GM21390 (cell line): ENCODE measurements at regions not wholly inside any gene's neighbourhood (a gene's known extent, or its start where the extent isn't known, plus 50 kb on each side); places are given as distances from the start of the nearest gene placed in this dataset.

ENCODE experiments used
- ATAC-seq: cut with Tn5 transposase; IDR thresholded peaks from one replicate; pipeline ENCODE4 v1.9.1; 2021; ENCODE audit not compliant: unreplicated experiment

- no peak for ATAC-seq
These were observed 1435.7 kb downstream of the UQCRFS1 start for GRCh38 chr19:27777242-27777641.

- no peak for ATAC-seq
These were observed 1436.4 kb downstream of the UQCRFS1 start for GRCh38 chr19:27776524-27776923.

- no peak for ATAC-seq
These were observed 1436.9 kb downstream of the UQCRFS1 start for GRCh38 chr19:27776020-27776419.

- ATAC-seq = no peak
These were observed 1437.6 kb downstream of the UQCRFS1 start for GRCh38 chr19:27775395-27775794.

GRCh38 chr19:27774827-27775226 lies 1438.1 kb downstream of the UQCRFS1 start:
- ATAC-seq = no peak

GRCh38 chr19:27774337-27774736 lies 1438.6 kb downstream of the UQCRFS1 start:
- no peak for ATAC-seq

GRCh38 chr19:27773318-27774094 lies 1439.4 kb downstream of the UQCRFS1 start:
- ATAC-seq = no peak

- no peak for ATAC-seq
These were observed 1440.9 kb downstream of the UQCRFS1 start for GRCh38 chr19:27772059-27772458.

GRCh38 chr19:27770095-27770494 lies 1442.9 kb downstream of the UQCRFS1 start:
- ATAC-seq = no peak

GRCh38 chr19:27767234-27767633 lies 1445.7 kb downstream of the UQCRFS1 start:
- ATAC-seq = no peak

GRCh38 chr19:27765912-27766725 lies 1446.8 kb downstream of the UQCRFS1 start:
- ATAC-seq = no peak

- no peak for ATAC-seq
These were observed 1447.6 kb downstream of the UQCRFS1 start for GRCh38 chr19:27765397-27765796.

- no peak for ATAC-seq
These were observed 1448.7 kb downstream of the UQCRFS1 start for GRCh38 chr19:27764186-27764804.

- ATAC-seq = no peak
These were observed 1450.0 kb downstream of the UQCRFS1 start for GRCh38 chr19:27762933-27763332.

- no peak for ATAC-seq
These were observed 1453.1 kb downstream of the UQCRFS1 start for GRCh38 chr19:27759896-27760295.

- no peak for ATAC-seq
These were observed 1454.1 kb downstream of the UQCRFS1 start for GRCh38 chr19:27758626-27759505.

GRCh38 chr19:27754700-27755099 lies 1458.3 kb downstream of the UQCRFS1 start:
- ATAC-seq = no peak

- no peak for ATAC-seq
These were observed 1459.3 kb downstream of the UQCRFS1 start for GRCh38 chr19:27753622-27754021.

GRCh38 chr19:27752530-27753184 lies 1460.3 kb downstream of the UQCRFS1 start:
- no peak for ATAC-seq

- ATAC-seq = no peak
These were observed 1461.9 kb downstream of the UQCRFS1 start for GRCh38 chr19:27751044-27751391.
